GM12875 (cell line): ENCODE measurements at regions not wholly inside any gene's neighbourhood (a gene's known extent, or its start where the extent isn't known, plus 50 kb on each side); places are given as distances from the start of the nearest gene placed in this dataset.

Experiments
- H3K4me3 ChIP-seq: one replicate; pipeline ENCODE4 v1.5.1; 2011; ENCODE audit warnings: low read depth, low read length, control low read depth
- TF ChIP-seq, protein P1 (sequence below): IDR thresholded peaks from 2 replicates; pipeline ENCODE4 v1.5.1; 2011; ENCODE audit warnings: low read depth, mild to moderate bottlenecking, control low read depth, inconsistent platforms, low read length, moderate library complexity, borderline replicate concordance; ENCODE audit not compliant: insufficient read depth

DNA sequence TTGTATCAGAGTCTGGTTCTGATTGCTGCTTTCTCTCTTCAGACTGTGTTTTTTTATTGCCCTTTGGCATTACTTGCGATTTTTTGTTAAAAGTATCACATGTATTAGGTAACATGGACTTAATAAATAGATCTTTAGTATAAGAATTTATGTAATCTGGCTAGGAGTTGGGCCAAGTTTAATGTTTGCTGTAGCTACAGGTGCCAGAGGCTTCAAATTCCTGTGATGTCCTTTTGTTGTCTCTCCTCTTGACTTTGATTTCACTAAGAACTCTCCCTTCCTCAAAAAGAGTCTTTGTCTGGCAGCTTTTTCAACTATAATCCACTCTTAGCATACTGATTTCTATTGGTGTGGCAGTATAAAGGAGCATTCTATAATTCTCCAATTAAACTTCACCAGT lies 313.1 kb downstream of the DTWD2 start:
- H3K4me3 ChIP-seq, result no peak overlapping the region
- TF ChIP-seq, protein P1, sequence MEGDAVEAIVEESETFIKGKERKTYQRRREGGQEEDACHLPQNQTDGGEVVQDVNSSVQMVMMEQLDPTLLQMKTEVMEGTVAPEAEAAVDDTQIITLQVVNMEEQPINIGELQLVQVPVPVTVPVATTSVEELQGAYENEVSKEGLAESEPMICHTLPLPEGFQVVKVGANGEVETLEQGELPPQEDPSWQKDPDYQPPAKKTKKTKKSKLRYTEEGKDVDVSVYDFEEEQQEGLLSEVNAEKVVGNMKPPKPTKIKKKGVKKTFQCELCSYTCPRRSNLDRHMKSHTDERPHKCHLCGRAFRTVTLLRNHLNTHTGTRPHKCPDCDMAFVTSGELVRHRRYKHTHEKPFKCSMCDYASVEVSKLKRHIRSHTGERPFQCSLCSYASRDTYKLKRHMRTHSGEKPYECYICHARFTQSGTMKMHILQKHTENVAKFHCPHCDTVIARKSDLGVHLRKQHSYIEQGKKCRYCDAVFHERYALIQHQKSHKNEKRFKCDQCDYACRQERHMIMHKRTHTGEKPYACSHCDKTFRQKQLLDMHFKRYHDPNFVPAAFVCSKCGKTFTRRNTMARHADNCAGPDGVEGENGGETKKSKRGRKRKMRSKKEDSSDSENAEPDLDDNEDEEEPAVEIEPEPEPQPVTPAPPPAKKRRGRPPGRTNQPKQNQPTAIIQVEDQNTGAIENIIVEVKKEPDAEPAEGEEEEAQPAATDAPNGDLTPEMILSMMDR, result no peak

DNA sequence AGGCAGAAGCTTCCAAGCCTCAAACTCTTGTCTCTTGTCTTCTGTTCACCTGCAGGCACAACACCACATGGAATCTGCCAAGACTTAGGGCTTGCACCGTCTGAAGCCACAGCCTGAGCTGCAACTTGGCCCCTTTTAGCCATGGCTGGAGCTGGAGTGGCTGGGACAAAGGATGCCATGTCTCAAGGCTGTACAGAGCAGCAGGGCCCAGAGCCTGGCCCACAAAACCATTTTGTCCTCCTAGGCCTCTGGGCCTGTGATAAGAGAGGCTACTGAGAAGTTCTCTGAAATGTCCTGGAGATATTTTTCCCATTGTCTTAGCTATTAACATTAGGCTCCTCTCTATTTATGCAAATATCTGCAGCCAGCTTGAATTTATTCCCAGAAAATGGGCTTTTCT lies 330.8 kb downstream of the DTWD2 start:
- H3K4me3 ChIP-seq, result no peak overlapping the region
- TF ChIP-seq, protein P1, result no peak

DNA sequence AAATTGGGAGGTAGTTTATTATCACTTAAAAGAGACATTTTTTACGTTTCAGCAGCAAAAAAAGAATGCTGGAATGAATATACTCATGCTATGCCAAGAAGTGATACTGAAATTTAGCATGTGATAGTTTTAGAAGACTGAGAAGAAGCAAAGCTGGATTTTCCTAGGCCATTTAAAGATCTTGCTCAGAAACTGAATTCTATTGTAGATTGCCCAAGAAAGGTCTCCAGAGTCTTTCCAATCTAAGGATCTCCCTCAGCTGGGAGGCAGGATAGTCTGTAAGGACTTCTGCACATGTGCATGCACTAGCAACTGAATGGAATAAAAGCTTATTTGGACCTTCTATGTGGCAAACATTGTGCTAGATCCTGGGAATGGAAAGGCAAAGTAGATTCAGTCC lies 334.5 kb downstream of the DTWD2 start:
- no peak overlapping the region for H3K4me3 ChIP-seq
- TF ChIP-seq, protein P1, result no peak

DNA sequence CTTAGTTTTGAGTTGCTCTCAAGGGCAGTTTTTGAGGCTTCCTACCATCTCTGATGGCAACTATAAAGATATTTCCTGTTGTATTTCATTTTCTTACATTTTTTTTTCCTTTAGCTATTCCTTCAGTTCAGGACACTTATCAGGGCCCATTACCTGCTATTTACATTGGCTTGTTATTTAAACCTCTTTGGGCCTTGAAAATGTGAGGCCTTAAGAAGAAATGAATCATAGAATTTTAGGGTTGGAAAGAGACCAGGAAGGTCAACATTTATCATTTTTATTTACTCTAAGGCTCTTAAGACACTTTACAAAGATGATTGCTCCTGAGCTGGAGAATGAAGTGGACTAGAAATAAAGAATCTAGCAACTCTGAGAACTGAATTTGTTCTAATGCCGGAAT lies 335.2 kb downstream of the DTWD2 start:
- no peak overlapping the region for H3K4me3 ChIP-seq
- TF ChIP-seq, protein P1, result no peak

DNA sequence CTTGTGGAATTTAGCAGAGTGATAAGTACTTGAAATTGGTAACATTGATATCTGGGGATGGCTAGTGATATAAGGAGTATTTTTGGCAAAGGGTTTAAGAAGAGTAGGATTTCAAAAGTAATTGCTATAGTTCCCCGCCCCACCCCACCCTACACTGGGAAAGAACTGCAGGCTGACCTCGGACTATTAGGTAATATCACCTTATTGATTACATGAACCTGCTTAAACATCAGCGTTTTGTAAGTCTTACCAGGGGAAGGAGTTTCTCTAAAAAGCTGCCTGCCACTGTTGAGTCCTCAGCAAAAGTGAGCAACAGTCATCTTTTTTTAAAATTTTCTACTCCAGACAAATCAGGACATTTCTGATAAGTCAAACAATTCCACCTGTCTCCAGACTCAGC lies 337.3 kb downstream of the DTWD2 start:
- TF ChIP-seq, protein P1, result no peak
- no peak overlapping the region for H3K4me3 ChIP-seq

DNA sequence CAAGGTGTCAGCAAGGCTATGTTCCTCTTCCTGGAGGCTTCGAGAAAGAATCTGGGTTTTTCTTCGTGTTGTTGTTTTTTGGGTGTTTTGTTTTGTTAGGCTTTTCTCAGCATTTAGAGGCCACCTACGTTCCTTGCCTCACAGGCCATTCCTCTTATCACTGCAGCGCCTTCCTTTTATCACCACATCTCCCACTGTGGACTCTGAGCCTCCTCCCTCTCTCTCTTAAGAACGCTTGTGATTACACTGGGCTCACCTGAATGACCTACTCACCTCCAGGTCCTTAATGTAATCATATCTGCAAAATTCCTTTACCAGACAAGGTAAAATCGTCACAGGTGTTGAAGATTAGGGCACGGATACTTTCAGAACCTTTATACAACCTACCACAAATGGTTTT lies 340.8 kb downstream of the DTWD2 start:
- TF ChIP-seq, protein P1, result no peak
- H3K4me3 ChIP-seq, result no peak overlapping the region

DNA sequence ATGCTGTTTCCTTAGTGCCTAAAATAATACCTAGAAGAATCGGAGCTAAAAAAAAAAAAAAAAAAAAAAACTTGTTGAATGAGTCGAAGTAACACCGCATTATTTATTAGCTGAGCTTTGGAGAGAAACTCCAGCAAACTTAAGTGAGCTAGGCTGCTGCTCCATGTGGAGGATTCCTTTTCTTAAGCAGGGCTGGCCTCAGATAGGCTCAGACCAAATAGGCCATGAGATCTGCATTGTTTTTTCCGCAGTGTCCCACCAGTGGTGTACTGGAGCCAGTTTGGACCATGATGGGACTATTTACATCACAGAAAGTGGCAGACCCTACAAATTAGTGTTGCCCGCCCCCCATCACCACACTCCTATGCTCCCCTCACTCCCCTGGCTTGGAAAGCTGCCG lies 341.4 kb downstream of the DTWD2 start:
- TF ChIP-seq, protein P1, result no peak
- no peak overlapping the region for H3K4me3 ChIP-seq
